OCI-LY3 (cell line): ENCODE measurements at regions not wholly inside any gene's neighbourhood (a gene's known extent, or its start where the extent isn't known, plus 50 kb on each side); places are given as distances from the start of the nearest gene placed in this dataset.
"Not testable (repeated sequence)": the region's sequence is repeated elsewhere in the genome, so short reads cannot be mapped to it uniquely, and the experiment has no call there.

Experiments
- CTCF ChIP-seq: fragments of 200-600, 300-600 bp; sonication (generic); IDR thresholded peaks from 2 replicates; pipeline ENCODE4 v1.5.1; 2014; ENCODE audit warnings: antibody characterized with exemption, low read length, low read depth
- EZH2phosphoT487 ChIP-seq: fragments of 200-600 bp; shearing (Covaris generic); IDR thresholded peaks from 2 replicates; pipeline ENCODE4 v1.6.1; 2018; ENCODE audit warnings: antibody characterized with exemption, mixed run types, low read depth

DNA sequence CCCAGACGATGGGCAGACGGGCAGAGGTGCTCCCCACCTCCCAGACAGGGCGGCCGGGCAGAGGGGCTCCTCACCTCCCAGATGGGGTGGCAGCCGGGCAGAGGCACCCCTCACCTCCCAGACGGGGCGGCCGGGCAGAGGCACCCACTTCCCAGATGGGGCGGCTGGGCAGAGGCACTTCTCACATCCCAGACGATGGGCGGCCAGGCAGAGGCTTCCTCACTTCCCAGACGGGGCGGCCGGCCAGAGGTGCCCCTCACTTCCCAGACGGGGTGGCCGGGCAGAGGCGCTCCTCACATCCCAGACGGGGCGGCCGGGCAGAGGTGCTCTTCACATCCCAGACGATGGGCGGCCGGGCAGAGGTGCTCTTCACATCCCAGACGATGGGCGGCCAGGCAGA is 96.6 kb downstream of the ABCC12 start:
- TF ChIP-seq CTCF, EZH2phosphoT487: not testable (repeated sequence)
